GM20000 (cell line): ENCODE measurements at regions not wholly inside any gene's neighbourhood (a gene's known extent, or its start where the extent isn't known, plus 50 kb on each side); places are given as distances from the start of the nearest gene placed in this dataset.
"Not testable (repeated sequence)": the region's sequence is repeated elsewhere in the genome, so short reads cannot be mapped to it uniquely, and the experiment has no call there.

Experiments
- DNase-seq: peaks from one replicate; pipeline ENCODE4 v3.0.0; 2012; ENCODE audit warnings: low spot score
- CTCF ChIP-seq: IDR thresholded peaks from 2 replicates; pipeline ENCODE4 v1.5.1; 2012; ENCODE audit warnings: mild to moderate bottlenecking, control low read depth; ENCODE audit errors: extremely low read depth, missing control alignments

DNA sequence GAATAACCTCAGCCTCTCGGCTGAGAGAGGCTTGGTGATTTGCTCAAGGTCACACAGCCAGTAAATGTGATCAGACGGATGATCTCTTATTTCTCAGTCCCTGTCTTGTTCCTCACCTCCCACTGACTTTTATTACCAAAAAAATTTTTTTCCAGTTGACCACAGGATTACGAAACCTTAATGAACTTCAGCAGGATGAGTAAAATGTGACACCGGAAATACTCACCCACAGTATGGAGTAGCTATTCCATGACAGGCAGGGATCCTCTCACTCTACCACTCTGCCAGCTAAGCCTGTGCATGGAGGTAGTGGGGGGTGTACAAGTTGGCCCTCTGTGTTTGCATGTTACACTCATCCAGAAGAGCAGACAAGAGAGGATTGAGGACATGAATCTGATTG lies 916.4 kb downstream of the UQCRFS1 start:
- TF ChIP-seq CTCF, result no peak
- DNase-seq, result no peak

DNA sequence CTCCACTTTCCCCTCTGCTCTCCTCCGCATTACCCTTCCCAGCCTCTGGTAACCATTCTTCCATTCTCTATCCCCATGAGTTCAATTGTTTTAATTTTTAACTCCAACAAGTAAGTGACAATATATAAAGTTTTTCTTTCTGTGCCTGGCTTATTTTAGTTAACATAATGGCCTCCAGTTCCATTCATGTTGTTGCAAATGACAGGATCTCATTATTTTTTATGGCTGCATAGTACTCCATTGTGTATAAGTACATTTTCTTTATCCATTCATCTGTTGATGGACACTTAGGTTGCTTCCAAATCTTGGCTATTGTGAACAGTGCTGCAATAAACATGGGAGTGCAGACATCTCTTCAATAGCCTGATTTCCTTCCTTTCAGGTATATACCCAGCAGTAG lies 918.0 kb downstream of the UQCRFS1 start:
- DNase-seq, result not testable (repeated sequence)

DNA sequence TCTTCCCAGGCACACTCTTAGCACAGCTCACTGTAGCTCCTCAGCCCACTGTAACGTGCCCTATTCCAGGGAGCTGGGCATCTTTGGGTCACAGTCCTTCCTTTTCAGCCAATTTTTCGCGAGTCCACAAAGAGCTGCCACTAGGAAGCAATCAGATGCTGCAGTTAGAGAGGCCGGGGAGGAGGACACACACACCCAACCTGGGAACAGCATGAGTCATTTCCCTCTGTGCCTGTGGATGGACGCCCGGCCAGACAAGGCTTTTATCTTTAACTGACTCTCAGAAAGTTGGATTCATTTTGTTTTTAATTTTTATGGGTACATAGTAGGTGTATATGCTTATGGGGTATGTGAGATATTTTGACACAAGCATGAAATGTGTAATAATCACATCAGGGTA lies 918.6 kb downstream of the UQCRFS1 start:
- TF ChIP-seq CTCF, result no peak

DNA sequence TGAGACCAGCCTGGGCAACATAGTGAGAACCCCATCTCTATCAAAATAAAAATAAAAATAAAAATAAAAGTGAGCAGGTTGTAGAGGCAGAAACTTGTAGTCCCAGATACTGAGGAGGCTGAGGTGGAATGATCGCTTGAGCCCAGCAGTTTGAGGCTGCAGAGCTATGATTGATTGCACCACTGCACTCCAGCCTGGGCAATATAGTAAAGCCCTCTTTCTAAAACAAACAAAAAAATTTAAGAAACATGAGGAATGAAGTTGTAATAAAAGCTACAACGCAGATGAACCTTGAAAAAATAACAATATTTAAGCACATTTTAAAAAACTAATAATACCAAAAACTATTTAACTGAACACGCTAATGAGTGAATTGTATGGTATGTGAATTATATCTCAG lies 919.3 kb downstream of the UQCRFS1 start:
- no peak for DNase-seq
- no peak for TF ChIP-seq CTCF

More for the DNA sequence above, 918.6 kb downstream of the UQCRFS1 start:
- DNase-seq, result no peak

DNA sequence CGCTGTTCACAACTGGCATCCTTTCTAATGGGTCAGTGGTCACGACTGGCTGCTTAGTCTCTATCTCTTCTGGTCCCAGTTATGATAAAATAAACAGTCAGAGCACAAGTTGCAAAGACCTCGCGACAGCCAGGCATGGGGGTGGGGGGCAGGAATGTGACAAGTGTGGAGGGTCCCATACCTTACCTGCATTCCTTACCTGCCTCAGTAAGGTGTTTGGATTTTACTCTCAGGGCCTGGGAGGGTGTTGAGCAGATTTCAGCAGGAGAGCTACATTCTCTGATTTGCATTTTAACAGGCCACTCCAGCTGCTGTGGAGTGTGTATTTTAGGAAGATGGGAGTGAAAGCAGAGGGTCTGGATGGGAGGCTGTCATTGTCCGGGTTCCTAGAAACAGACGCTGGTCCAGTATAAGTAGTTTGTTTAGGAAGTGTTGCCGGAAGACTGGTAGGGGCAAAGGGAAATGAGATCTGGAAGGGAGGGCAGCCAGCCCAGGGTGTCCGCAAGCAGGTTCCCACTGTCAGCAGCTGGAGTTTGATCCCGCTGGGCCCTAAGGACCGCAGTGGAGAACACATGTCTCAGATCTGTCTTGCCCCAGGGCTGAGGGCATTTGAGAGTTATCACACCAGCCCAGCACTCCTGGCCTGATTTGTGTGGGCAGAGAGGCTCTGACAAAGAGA lies 920.0 kb downstream of the UQCRFS1 start:
- no peak for TF ChIP-seq CTCF
- DNase-seq, result no peak

DNA sequence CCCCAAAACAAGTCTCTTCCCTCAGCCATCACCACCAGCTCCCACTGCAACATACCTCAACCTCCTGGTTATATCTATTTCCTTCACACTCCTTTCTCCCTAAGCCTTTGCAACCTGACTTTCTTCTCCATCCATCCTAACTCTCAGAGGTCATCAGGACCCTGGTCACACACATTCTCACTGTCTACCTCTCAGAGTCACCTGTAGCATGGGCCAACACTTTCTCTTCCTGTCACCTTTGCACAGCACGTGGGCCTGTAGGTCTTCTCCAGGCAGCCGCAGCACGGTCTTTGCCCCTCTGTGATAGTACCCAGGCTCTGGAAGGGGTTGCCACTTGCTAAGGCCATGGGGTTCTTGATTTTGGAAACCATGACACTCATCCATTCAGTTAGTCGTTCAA lies 921.1 kb downstream of the UQCRFS1 start:
- TF ChIP-seq CTCF, result no peak
- DNase-seq, result no peak

GRCh38 chr19:28290963-28291657 lies 921.8 kb downstream of the UQCRFS1 start:
- DNase-seq, result no peak

More at GRCh38 chr19:28290963-28291657, 921.8 kb downstream of the UQCRFS1 start:
- TF ChIP-seq CTCF, result no peak
